IgD-negative memory B cell (primary cell): ENCODE measurements at regions not wholly inside any gene's neighbourhood (a gene's known extent, or its start where the extent isn't known, plus 50 kb on each side); places are given as distances from the start of the nearest gene placed in this dataset.

Experiments used
- H3K27ac Mint-ChIP-seq, 3 donors: one replicate each; pipeline ENCODE4 v1.8.0; 2020 to 2022; ENCODE audit warnings: mild to moderate bottlenecking in 3 of 3, mixed read lengths in 3 of 3, moderate library complexity in 1 of 3
- H3K27me3 Mint-ChIP-seq: one replicate; pipeline ENCODE4 v1.8.0; 2021; ENCODE audit warnings: mixed read lengths
- H3K36me3 Mint-ChIP-seq: one replicate; pipeline ENCODE4 v1.8.0; 2020; ENCODE audit warnings: mild to moderate bottlenecking, mixed read lengths
- H3K4me1 Mint-ChIP-seq, 3 donors: one replicate each; pipeline ENCODE4 v1.8.0; 2020 to 2022; ENCODE audit warnings: mixed read lengths in 3 of 3, mild to moderate bottlenecking in 1 of 3
- H3K4me3 Mint-ChIP-seq, 4 donors: one replicate each; pipeline ENCODE4 v1.8.0; 2020 to 2022; ENCODE audit warnings: mild to moderate bottlenecking in 4 of 4, mixed read lengths in 4 of 4, moderate library complexity in 3 of 4
- H3K9me3 Mint-ChIP-seq, 3 donors: one replicate each; pipeline ENCODE4 v1.8.0; 2020 to 2021; ENCODE audit warnings: mixed read lengths in 3 of 3, mild to moderate bottlenecking in 1 of 3

DNA sequence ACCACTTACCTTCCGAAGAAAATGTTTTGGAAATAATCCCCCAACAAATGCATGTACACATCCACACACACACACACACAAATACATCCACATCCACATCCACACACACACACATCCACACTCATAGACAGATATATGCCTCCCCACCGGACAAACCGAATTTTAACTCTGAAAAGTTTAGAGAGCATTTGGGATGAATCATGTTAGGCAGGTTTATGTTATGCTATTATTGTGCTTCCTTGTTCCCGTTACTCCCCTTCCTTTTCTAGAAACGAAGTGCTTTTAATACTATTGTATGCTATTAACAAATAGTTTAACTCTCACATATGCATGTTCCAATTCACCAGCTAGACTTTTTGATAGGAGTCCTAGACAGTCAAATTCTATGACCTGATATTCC lies 91.5 kb downstream of the FAS start:
- H3K27ac Mint-ChIP-seq: no peak overlapping the region
- H3K9me3 Mint-ChIP-seq: no peaks in the 10 kb centered on the region
- peaks cover 0 to 12% (median 9%) of the 10 kb centered on the region in 3 donors for H3K4me1 Mint-ChIP-seq
- H3K36me3 Mint-ChIP-seq: no peaks in the 10 kb centered on the region
- H3K4me3 Mint-ChIP-seq: no peak overlapping the region
- H3K27me3 Mint-ChIP-seq: no peaks in the 10 kb centered on the region

DNA sequence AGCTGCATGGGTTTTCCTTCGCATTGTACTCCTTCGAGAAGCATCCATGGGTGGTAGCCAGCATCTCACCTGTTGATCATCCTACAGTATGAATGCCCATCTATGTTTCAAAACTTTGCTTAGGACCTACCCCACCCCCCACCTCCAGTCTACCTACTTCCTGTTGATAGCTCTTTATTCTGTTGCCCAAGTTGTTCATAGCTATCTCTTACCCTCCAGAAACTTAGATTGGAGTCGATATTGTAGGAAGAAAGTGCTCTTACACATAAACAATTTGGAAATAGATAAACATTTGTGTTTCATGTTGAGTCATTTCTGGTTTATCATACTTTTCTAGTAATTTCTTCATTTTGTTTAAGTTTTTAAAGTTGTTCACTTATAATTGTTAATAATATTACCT lies 90.1 kb downstream of the FAS start:
- H3K27me3 Mint-ChIP-seq: no peaks in the 10 kb centered on the region
- H3K27ac Mint-ChIP-seq: no peak overlapping the region
- H3K9me3 Mint-ChIP-seq: no peaks in the 10 kb centered on the region
- no peaks in the 10 kb centered on the region for H3K36me3 Mint-ChIP-seq
- H3K4me1 Mint-ChIP-seq: peaks cover 0 to 12% (median 7%) of the 10 kb centered on the region in 3 donors
- H3K4me3 Mint-ChIP-seq: no peak overlapping the region

DNA sequence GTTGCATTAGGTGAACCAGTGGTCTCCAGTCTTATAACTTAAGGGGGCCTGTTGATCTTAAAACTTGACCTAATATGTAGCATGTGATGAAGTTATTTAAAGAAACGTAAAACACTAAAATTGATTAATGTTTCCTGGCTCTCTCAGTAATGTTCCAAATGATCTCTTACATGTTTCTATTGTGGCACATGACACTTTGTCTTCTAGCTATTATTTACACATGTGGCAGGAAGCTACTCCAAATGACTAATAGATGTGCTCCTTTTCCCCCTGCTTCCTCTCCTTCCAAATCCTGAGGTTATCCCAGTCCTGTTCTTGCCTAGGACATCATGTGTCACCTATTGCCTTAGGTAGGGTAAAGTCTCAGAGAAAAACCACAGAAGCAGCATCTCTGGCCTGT lies 89.4 kb downstream of the FAS start:
- H3K9me3 Mint-ChIP-seq: no peaks in the 10 kb centered on the region
- H3K36me3 Mint-ChIP-seq: no peaks in the 10 kb centered on the region
- peaks cover 0 to 12% (median 7%) of the 10 kb centered on the region in 3 donors for H3K4me1 Mint-ChIP-seq
- H3K27me3 Mint-ChIP-seq: no peaks in the 10 kb centered on the region
- H3K27ac Mint-ChIP-seq: no peak overlapping the region
- no peak overlapping the region for H3K4me3 Mint-ChIP-seq

DNA sequence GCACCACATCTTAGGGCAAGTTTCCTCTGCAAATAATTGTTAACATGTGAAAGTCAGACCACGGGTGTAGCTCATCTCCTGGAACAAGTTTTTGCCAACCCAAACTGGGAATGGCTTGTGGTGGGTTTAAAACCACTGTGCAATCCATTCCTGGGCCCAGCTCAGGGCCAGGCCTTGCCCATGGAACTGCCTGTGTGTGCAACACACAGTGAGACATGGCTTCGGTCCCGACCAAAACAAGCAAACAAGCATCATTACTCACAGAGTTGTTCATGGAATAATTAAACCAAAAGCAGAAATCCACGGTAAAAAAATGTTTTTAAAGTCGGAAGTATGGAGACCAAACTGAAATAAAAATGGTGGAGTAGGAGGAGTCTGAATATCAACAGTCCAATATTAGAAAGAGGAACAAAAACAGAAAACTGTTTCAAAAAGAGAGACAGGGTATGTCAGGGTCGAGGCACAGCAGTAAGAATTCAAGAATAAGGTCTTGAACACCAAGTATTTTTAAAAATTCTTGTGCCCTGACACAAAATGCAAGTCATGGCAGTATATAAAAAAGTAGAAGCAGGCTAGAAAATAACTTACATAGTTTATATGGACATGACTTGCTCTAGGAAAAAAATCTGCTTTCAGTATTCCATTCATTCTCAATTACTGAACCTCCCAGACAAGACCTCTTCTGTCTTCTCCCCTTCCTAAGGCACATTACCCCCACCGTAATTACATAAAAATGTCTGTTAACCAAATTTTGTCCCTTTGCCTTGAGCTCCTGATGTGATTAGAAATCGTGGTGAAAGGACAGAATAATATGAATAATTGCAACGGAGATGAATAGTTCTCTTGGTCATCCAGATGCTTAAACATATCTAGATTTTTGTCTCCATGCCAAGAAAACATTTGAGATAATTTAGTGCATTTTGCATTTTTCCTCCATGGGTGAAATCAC lies 88.4 kb downstream of the FAS start:
- H3K36me3 Mint-ChIP-seq: no peaks in the 10 kb centered on the region
- peaks cover 0 to 12% (median 7%) of the 10 kb centered on the region in 3 donors for H3K4me1 Mint-ChIP-seq
- H3K4me3 Mint-ChIP-seq: peak overlapping the region in 1 of 4 donors; percentile 46
- no peak overlapping the region for H3K27ac Mint-ChIP-seq
- H3K27me3 Mint-ChIP-seq: no peaks in the 10 kb centered on the region
- H3K9me3 Mint-ChIP-seq: no peaks in the 10 kb centered on the region

DNA sequence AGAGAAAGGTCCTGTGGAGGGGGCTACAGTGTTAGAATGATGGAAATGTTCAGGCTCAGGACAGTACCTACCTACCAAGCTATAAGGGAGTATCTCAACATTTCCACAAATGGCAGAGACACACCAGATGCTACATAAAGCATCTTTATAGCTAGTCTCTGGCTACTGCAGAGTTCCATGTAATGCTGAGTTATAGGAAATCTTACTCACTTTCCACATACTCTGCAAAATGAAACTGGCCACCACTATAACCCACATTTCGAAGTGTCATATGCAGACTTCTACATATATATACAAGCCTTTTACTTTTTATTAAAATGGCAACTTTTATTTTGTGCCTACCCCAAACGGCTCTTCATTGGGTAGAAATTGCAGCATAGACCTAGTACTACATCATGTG lies 85.5 kb downstream of the FAS start:
- H3K4me3 Mint-ChIP-seq: no peak overlapping the region
- H3K27ac Mint-ChIP-seq: no peak overlapping the region
- no peaks in the 10 kb centered on the region for H3K27me3 Mint-ChIP-seq
- peaks cover 2% of the 10 kb centered on the region for H3K36me3 Mint-ChIP-seq
- H3K9me3 Mint-ChIP-seq: no peaks in the 10 kb centered on the region
- peaks cover 0 to 12% (median 6%) of the 10 kb centered on the region in 3 donors for H3K4me1 Mint-ChIP-seq

DNA sequence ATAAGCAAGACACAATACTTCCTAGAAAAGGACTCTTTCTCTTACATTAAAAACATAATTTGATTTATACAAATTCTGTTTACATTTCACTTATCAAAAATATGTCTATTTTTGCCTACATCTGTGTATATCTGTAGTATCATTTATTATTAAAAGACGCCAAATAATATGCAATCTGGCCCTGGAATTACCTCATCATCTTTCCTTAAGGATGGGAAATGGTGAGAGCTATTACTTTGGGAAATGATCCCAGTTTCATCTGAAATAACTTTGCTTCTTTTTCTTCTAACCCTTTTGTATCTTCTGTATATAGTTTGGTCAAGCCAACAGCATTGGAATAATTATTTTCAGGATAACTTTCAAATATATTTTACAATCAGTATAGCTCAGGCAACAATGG lies 85.0 kb downstream of the FAS start:
- Mint-ChIP-seq H3K9me3 (no peaks in the 10 kb centered on the region), H3K4me3 (no peak overlapping the region), H3K27ac (no peak overlapping the region), H3K36me3 (peaks cover 2% of the 10 kb centered on the region), H3K27me3 (no peaks in the 10 kb centered on the region), H3K4me1 (peaks cover 0 to 12% (median 6%) of the 10 kb centered on the region in 3 donors)

DNA sequence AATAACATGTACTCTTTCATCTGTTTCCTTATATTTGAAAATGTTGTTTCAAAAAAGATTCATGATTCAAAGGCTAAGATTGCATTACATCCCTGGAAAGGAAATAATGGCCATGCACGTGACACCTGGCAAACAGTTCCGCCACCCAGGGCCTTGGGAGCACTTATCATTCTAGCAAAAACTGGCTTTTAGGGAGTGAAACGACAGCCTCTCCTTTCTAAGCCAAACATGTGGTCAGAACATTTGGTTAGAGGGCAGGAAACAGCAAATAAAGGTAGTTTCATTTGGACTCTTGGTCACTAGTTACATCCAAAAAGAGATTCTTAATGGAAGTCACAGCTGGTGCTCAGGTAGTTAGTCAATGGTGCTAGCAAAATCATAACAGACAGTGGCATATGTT lies 83.5 kb downstream of the FAS start:
- H3K36me3 Mint-ChIP-seq: peaks cover 2% of the 10 kb centered on the region

DNA sequence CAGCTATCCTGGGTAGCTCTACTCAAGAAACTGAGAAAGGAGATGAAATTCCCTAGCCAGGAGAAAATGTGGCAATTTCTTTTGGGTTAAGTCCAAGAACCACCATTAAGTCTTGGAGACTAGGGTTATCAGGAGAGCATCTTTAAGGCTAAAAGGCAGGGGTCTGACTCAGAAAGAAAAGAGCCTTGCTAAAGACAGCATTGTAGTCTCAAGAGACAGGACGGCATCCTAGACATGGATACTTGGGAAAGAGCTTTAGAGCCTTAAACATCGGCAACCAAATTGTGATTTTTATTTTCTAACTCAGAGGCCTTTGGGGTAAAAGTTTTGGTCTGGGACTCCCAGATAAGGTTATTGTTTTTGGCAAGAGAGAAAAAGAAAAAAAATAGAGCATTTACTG lies 83.1 kb downstream of the FAS start:
- Mint-ChIP-seq H3K27ac (no peak overlapping the region), H3K36me3 (peaks cover 2% of the 10 kb centered on the region), H3K9me3 (no peaks in the 10 kb centered on the region), H3K4me3 (no peak overlapping the region), H3K4me1 (peaks cover 0 to 5% (median 0%) of the 10 kb centered on the region in 3 donors), H3K27me3 (no peaks in the 10 kb centered on the region)

More for the DNA sequence above, 83.5 kb downstream of the FAS start:
- H3K27me3 Mint-ChIP-seq: no peaks in the 10 kb centered on the region
- no peaks in the 10 kb centered on the region for H3K9me3 Mint-ChIP-seq
- peaks cover 0 to 9% (median 3%) of the 10 kb centered on the region in 3 donors for H3K4me1 Mint-ChIP-seq
- no peak overlapping the region for H3K27ac Mint-ChIP-seq
- H3K4me3 Mint-ChIP-seq: no peak overlapping the region

DNA sequence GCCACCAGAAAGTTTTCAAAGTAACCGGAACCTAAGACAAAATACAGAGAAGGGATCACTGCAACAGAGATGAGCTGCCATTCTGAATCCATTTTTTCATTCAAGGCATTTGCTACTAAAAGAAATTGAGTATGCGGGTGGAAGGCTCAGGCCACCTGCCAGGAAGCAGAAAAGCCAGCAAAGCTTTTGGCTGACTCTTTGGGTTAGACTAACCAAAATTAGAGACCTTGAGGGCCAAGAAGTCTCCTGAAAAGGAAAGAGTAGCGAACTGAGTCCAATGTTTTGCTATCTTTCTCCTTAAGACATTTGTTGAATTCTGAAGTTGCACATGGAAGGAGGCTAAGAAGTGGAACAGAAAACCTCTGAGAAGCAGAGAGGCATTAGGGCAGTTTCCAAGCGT lies 79.0 kb downstream of the FAS start:
- H3K27ac Mint-ChIP-seq: no peak overlapping the region
- H3K4me1 Mint-ChIP-seq: peaks cover 0 to 1% (median 0%) of the 10 kb centered on the region in 3 donors
- no peak overlapping the region for H3K4me3 Mint-ChIP-seq
- H3K36me3 Mint-ChIP-seq: peaks cover 3% of the 10 kb centered on the region
- H3K9me3 Mint-ChIP-seq: no peaks in the 10 kb centered on the region
- peaks cover 3% of the 10 kb centered on the region for H3K27me3 Mint-ChIP-seq
